HG03469 (cell line): ENCODE measurements at regions not wholly inside any gene's neighbourhood (a gene's known extent, or its start where the extent isn't known, plus 50 kb on each side); places are given as distances from the start of the nearest gene placed in this dataset.
"Not testable (repeated sequence)": the region's sequence is repeated elsewhere in the genome, so short reads cannot be mapped to it uniquely, and the experiment has no call there.

ENCODE experiments used
- ATAC-seq: cut with Tn5 transposase; IDR thresholded peaks from one replicate; pipeline ENCODE4 v1.9.1; 2021; ENCODE audit warnings: mild to moderate bottlenecking, moderate library complexity, moderate number of reproducible peaks; ENCODE audit not compliant: unreplicated experiment

GRCh38 chr1:95854457-95854856 lies 620.4 kb downstream of the RWDD3 start:
- ATAC-seq: no peak

DNA sequence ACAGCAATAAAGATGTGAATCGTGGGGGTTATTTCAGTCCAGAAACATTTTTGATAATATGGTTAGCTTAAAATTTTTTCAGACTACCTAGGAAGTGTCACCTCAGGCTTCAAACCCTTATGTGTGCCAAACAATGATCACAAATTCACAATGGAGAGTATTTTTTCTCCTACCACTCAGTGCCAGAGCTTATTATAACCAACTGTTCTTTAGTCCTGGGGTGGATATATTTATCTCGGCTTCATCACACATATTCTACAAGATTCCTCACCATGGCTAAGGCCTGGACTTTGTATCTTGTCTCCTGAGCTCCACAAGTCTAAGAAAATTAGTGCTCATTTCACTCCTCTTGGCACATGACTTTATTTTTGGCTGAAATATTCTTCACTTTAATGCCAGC lies 629.1 kb downstream of the RWDD3 start:
- no peak for ATAC-seq

GRCh38 chr1:95865769-95866168 lies 631.8 kb downstream of the RWDD3 start:
- no peak for ATAC-seq

GRCh38 chr1:95876276-95876675 lies 642.3 kb downstream of the RWDD3 start:
- ATAC-seq: no peak

- ATAC-seq: no peak
Measured at GRCh38 chr1:95879498-95880050, 645.6 kb downstream of the RWDD3 start.

- no peak for ATAC-seq
Measured at GRCh38 chr1:95888941-95889390, 655.0 kb downstream of the RWDD3 start.

- no peak for ATAC-seq
Measured at GRCh38 chr1:95889400-95889799, 655.4 kb downstream of the RWDD3 start.

- no peak for ATAC-seq
Measured at GRCh38 chr1:95893921-95894320, 659.9 kb downstream of the RWDD3 start.

GRCh38 chr1:95903060-95903459 lies 669.0 kb downstream of the RWDD3 start:
- no peak for ATAC-seq

DNA sequence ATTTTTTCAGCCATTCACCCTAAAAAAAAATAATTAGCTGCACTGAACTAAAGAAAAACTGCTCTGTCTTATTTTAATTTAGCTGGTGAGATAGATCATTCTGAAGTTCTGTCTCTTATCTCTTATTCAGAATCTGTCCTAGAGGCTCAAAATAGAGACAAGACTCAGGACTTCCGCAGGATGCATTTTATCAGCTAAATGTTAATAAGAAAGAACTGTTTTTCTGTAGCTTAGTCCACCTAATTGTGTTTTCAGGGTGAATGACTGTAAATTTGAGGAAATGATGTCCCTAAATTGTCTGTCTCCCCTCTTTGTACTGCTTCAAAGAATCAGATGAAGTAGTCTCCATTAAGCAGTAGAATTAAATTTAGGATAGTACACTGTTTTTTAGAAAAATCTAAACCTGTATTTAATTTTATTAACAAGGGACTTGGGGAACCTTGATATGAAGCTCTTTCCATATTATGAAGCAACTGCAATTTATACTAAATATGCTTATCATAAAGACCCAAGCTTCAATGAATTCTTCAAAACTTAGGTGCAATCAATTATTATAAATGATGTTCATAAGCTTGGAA lies 671.9 kb downstream of the RWDD3 start:
- no peak for ATAC-seq

DNA sequence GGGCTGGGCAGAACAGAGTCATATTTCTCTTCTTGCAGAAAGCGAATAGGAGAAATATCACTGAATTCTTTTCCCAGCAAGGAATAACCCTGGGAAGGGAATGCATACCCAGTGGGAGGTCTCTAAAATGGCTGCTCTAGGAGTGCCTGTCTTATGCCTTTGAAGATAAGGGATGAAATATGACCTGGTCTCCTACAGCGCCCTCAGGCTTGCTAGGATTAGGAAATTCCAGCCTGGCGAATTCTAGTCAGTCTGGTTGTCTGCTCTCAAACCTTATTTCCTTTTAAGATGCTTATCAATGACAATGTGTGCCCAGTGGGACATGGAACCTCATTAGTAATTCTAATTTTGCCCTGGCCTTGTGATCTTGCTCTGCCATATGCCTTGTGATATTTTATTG lies 677.7 kb downstream of the RWDD3 start:
- ATAC-seq: not testable (repeated sequence)

DNA sequence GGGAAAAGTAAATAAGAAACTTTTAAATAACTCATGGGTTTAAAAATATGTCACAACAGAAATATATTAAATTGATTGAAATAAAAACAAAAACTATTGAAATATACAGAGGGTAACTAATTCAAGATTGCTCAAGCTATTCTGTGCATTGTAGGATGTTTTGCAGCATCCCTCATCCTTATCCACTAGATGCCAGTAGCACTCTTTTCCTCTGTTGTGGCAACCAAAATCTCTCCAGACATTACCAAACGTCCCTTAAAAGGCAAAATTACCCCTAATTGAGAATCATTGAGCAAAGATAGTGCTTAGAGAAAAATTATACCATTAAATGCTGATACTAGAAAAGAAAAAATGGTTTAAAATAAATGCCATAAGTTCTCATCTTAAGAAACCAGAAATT lies 682.6 kb downstream of the RWDD3 start:
- no peak for ATAC-seq

GRCh38 chr1:95924684-95925083 lies 690.7 kb downstream of the RWDD3 start:
- no peak for ATAC-seq

DNA sequence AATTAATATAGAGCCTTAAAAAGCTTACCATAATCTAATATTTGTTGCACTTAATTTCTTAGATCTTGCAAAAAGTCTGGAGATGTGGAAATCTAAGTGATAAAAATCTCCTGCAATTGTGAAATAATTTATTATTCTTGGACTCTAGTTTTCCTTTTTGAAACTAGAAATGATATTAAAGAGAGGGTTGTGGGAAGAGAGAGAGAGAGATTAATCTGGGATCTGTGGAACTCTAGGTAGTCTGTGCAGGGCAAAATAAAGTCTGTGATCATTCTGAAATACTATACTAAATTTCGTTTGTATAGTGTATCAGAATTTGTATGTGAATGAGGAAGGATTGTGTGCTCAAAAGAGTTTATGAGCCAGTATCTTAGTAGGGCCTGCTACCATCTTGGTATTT lies 692.3 kb downstream of the RWDD3 start:
- no peak for ATAC-seq

DNA sequence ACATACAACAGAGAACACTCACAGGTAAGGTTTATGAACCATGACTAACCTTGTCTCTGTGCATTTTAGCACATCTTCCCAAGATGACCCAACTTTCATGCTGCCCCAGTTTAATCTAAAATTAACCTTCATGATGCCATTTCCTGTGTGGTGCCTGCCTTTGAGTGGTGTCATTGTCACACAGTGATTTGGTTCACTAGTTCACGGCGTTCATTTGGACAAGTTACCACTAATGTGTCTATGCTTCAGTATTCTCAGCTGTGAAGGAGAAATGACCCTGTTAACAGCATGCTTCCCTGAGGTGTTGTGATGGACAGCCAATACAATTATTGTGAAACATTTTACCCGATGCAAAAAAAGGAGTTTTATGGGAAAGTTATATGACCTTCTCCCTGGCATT lies 693.1 kb downstream of the RWDD3 start:
- no peak for ATAC-seq

GRCh38 chr1:95935719-95936118 lies 701.7 kb downstream of the RWDD3 start:
- ATAC-seq: no peak

GRCh38 chr1:95941121-95941798 lies 707.2 kb downstream of the RWDD3 start:
- no peak for ATAC-seq

DNA sequence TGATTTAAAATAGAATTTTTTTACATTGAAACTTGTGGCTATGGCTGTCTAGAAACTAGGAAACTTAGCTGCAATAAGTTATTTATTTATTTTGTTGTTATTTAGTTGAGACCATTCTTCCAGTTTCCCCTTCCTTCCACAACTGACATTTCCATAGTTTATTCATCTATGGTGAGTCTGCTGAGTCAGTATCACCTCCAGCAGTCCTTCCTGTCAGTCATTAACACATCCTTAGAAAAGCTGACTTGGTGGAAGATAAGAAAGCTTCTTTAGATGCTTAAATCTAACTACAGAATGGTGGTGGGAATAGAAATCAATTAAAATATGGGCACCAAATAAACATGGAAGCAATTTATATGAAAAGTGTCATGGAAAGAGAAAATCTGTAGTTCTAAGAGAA lies 714.0 kb downstream of the RWDD3 start:
- no peak for ATAC-seq

DNA sequence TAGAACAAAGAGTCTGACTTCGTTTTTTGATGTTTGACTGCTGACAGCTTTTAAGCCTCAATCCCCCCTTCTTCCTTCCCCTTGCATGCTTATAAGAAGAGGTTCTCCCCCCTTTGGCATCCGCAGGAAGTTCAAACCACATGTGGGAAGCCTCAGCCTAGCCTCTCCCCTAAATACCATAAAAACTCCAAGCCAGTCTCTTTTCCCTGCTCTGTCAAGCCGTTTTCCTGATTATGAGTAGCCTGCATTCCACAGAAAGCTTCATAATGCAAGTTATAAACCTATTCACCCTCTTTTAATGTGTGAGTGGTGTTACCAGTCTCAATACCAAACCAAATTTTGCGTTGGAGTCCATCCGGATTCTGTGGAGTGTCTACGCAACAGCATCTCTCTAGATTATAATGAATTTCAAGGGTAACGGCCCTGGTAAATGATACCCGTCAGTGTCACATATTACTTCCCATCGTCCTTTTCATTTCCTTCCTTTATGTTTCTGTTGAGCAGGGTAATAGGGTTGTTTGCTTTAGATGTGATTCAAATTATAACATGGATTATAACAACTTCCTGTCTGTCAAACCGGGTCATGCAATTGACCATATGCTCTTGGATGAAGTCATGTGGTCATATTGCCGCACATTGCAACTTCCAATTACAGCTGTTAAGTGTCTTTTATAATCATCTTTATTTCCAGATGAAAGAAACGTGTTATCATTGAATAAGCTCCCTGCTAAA lies 717.5 kb downstream of the RWDD3 start:
- ATAC-seq: no peak

GRCh38 chr1:95953015-95953414 lies 719.0 kb downstream of the RWDD3 start:
- ATAC-seq: no peak

DNA sequence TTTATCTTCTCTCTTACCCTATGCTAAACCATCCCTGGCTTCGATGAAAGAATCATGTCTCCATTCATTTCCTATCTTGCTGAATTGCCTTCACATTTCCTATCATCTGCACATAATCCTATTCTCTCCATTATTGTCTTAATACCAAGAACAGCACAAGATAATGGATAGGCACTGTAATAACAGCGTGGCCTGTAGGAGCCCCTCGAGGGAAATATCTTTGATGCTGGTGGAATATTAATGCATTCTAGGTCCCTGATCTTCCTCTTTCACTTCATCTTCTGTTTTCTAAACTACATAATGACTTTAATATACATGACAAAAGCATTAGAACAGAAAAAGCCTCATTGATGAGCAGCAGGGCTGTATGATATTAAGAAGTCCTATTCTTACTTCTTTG lies 720.6 kb downstream of the RWDD3 start:
- no peak for ATAC-seq

DNA sequence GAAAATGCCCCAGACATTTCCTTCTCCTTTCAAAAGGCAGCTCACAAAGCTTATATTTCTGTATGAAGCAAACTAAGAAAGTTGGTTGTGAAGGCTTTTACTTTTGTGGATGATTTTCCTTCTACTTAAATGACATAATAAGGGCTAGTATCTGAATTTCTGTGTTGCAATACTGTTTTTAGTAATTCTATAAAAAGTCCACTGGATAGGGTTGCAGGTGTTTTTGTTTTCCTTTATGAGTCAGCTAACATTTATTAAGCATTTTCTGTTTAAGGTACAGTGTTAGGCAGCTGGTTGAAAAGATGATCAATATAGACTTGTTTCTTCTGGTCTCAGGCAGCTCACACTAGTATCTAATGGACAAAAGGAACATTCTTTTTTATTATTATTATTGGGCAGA lies 722.2 kb downstream of the RWDD3 start:
- no peak for ATAC-seq
